ENCODE measurements at regions not wholly inside any gene's neighbourhood (a gene's known extent, or its start where the extent isn't known, plus 50 kb on each side); places are given as distances from the start of the nearest gene placed in this dataset.
"Not testable (repeated sequence)": the region's sequence is repeated elsewhere in the genome, so short reads cannot be mapped to it uniquely, and the experiment has no call there.

GRCh38 chr2:76044701-76045100 is 334.0 kb upstream of the GCFC2 start:
- DNase-seq (ENCODE audit: insufficient read length, low spot score), result no peak
- no peak for TF ChIP-seq POLR2A (IDR thresholded peaks at IDR 0.05; ENCODE audit: low read depth, low read length)
- FAIRE-seq, result no peak

- no peak for TF ChIP-seq POLR2A (IDR thresholded peaks at IDR 0.05; ENCODE audit: low read depth, low read length)
- no peak for FAIRE-seq
- DNase-seq (ENCODE audit: insufficient read length, low spot score), result no peak
Observed at GRCh38 chr2:76039505-76039904, 328.8 kb upstream of the GCFC2 start.

GRCh38 chr2:76027761-76028160 is 317.0 kb upstream of the GCFC2 start:
- no peak for FAIRE-seq
- no peak for DNase-seq (ENCODE audit: insufficient read length, low spot score)
- TF ChIP-seq POLR2A (IDR thresholded peaks at IDR 0.05; ENCODE audit: low read depth, low read length), result no peak

GRCh38 chr2:76019128-76019527 is 308.4 kb upstream of the GCFC2 start:
- no peak for TF ChIP-seq POLR2A (IDR thresholded peaks at IDR 0.05; ENCODE audit: low read depth, low read length)
- DNase-seq (ENCODE audit: insufficient read length, low spot score) (no peak), FAIRE-seq (no peak)

- TF ChIP-seq POLR2A (IDR thresholded peaks at IDR 0.05; ENCODE audit: low read depth, low read length), result no peak
- FAIRE-seq (no peak), DNase-seq (ENCODE audit: insufficient read length, low spot score) (no peak)
Observed at GRCh38 chr2:76009484-76009883, 298.8 kb upstream of the GCFC2 start.

- TF ChIP-seq POLR2A (IDR thresholded peaks at IDR 0.05; ENCODE audit: low read depth, low read length), result no peak
- no peak for DNase-seq (ENCODE audit: insufficient read length, low spot score)
- no peak for FAIRE-seq
Observed at GRCh38 chr2:76008001-76008702, 297.4 kb upstream of the GCFC2 start.

GRCh38 chr2:76000425-76000824 is 289.7 kb upstream of the GCFC2 start:
- no peak for TF ChIP-seq POLR2A (IDR thresholded peaks at IDR 0.05; ENCODE audit: low read depth, low read length)
- DNase-seq (ENCODE audit: insufficient read length, low spot score) (no peak), FAIRE-seq (no peak)

GRCh38 chr2:75998451-75998850 is 287.7 kb upstream of the GCFC2 start:
- no peak for TF ChIP-seq POLR2A (IDR thresholded peaks at IDR 0.05; ENCODE audit: low read depth, low read length)
- no peak for FAIRE-seq
- DNase-seq (ENCODE audit: insufficient read length, low spot score), result no peak

GRCh38 chr2:75994759-75995158 is 284.0 kb upstream of the GCFC2 start:
- no peak for TF ChIP-seq POLR2A (IDR thresholded peaks at IDR 0.05; ENCODE audit: low read depth, low read length)
- FAIRE-seq (no peak), DNase-seq (ENCODE audit: insufficient read length, low spot score) (no peak)

- not testable (repeated sequence) for FAIRE-seq; DNase-seq (ENCODE audit: insufficient read length, low spot score)
Observed at GRCh38 chr2:75988622-75989021, 277.9 kb upstream of the GCFC2 start.

GRCh38 chr2:75986617-75987016 is 275.9 kb upstream of the GCFC2 start:
- FAIRE-seq, result no peak
- DNase-seq (ENCODE audit: insufficient read length, low spot score), result no peak
- no peak for TF ChIP-seq POLR2A (IDR thresholded peaks at IDR 0.05; ENCODE audit: low read depth, low read length)

- DNase-seq (ENCODE audit: insufficient read length, low spot score) (no peak), FAIRE-seq (no peak)
- TF ChIP-seq POLR2A (IDR thresholded peaks at IDR 0.05; ENCODE audit: low read depth, low read length), result no peak
Observed at GRCh38 chr2:75982719-75983118, 272.0 kb upstream of the GCFC2 start.

GRCh38 chr2:75964646-75965045 is 253.9 kb upstream of the GCFC2 start:
- no peak for TF ChIP-seq POLR2A (IDR thresholded peaks at IDR 0.05; ENCODE audit: low read depth, low read length)

GRCh38 chr2:75960472-75961009 is 249.8 kb upstream of the GCFC2 start:
- FAIRE-seq, result no peak
- TF ChIP-seq POLR2A (IDR thresholded peaks at IDR 0.05; ENCODE audit: low read depth, low read length), result no peak
- no peak for DNase-seq (ENCODE audit: insufficient read length, low spot score)

More at GRCh38 chr2:75964646-75965045, 253.9 kb upstream of the GCFC2 start:
- DNase-seq (ENCODE audit: insufficient read length, low spot score) (no peak), FAIRE-seq (no peak)

GRCh38 chr2:75959724-75960471 is 249.2 kb upstream of the GCFC2 start:
- TF ChIP-seq POLR2A (IDR thresholded peaks at IDR 0.05; ENCODE audit: low read depth, low read length), result no peak
- no peak for DNase-seq (ENCODE audit: insufficient read length, low spot score)
- FAIRE-seq, result no peak

Data from H54 (cell line).